ENCODE measurements at regions not wholly inside any gene's neighbourhood (a gene's known extent, or its start where the extent isn't known, plus 50 kb on each side); places are given as distances from the start of the nearest gene placed in this dataset.

GRCh38 chr5:78705826-78706225 is 57.3 kb upstream of the LHFPL2 start:
- TF ChIP-seq GATA3 (IDR thresholded peaks at IDR 0.05; ENCODE audit: borderline replicate concordance) (no peak), CTCF (IDR thresholded peaks at IDR 0.05) (no peak), POLR2A (IDR thresholded peaks at IDR 0.05; ENCODE audit: low read length) (no peak), EP300 (IDR thresholded peaks at IDR 0.05) (no peak), USF2 (IDR thresholded peaks at IDR 0.05) (no peak), POLR2AphosphoS2 (conservative IDR thresholded peaks at IDR 0.05; ENCODE audit: low read length) (no peak)
